Stimulated activated CD4-positive, alpha-beta T cell treated with anti-CD3 and anti-CD28 coated beads, TNF-alpha, amount 100 ng/mL, for 24 hours (primary cell): ENCODE measurements at regions not wholly inside any gene's neighbourhood (a gene's known extent, or its start where the extent isn't known, plus 50 kb on each side); places are given as distances from the start of the nearest gene placed in this dataset.

Experiments
- DNase-seq, 3 experiments: peaks; one replicate each; pipeline ENCODE4 v3.0.0-alpha.2; 2020; ENCODE audit warnings: low read depth in 3 of 3

- DNase-seq: no peak
Measured at GRCh38 chr5:6195711-6196358, 182.5 kb downstream of the MED10 start.

DNA sequence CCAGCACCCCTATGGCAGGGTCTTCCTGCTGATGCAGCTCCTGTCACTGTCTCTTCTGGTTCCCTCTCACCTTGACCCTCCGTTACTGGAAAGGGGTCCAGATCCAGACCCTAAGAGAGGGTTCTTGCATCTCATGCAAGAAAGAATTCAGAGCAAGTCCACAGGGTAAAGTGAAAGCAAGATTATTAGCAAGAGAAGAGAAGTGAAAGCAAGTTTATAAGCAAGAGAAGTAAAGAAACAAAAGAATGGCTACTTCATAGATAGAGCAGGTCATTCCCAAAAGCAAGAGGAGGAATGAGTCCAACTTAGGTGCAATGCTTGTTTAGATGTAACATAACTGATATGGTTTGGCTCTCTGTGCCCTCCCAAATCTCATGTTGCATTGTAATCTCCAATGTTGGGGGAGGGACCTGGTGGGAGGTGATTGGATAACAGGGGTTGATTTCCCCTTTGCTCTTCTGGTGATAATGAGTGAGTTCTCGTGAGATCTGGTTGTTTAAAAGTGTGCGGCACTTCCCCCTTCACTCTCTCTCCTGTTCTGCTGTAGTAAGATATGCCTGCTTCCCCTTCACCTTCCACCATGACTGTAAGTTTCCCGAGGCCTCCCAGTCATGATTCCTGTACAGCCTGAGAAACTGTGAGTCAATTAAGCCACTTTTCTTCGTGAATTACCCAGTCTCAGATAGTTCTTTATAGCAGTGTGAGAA is 183.3 kb downstream of the MED10 start:
- DNase-seq: no peak

GRCh38 chr5:6194261-6194875 is 184.0 kb downstream of the MED10 start:
- DNase-seq: no peak

DNA sequence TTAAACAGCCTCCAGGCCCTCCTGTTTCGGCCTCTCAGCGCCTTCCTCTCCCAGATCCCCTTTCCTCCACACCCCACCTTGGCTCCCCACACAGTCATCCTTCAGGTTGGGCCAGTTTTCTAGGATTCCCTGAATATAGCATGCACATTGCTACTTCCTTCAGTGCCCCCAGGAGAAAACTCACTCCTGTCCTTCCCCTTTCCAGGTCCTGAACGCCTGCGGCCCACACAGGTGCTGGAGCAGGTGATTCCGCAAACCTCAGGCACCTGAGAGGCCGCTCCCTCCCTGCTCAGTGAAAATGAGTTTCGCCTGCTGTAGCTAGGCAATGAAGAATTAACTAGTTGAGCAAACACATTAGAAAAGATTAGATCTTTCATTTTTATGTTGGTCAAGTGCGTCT is 185.0 kb downstream of the MED10 start:
- no peak for DNase-seq

- no peak for DNase-seq
Measured at GRCh38 chr5:6190838-6191237, 187.5 kb downstream of the MED10 start.

DNA sequence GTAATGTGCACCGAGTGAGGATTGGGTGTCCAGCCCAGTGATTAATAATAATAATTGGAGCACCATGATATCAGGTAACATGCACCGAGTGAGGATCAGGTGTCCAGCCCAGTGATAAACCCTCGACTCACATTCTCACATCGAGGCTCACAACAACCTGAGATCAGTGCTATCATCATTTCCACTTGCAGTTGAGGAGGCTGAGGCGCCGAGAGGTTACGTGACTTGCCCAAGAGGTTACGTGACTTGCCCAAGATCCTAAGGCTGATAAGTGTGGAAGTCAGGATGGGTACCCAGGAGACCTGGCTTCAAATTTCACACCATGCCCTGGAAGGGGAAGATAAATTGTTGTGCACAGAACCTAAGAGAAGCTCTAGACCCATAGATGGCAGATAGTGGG is 189.4 kb downstream of the MED10 start:
- no peak for DNase-seq

- DNase-seq: no peak
Measured at GRCh38 chr5:6188344-6188743, 190.0 kb downstream of the MED10 start.

DNA sequence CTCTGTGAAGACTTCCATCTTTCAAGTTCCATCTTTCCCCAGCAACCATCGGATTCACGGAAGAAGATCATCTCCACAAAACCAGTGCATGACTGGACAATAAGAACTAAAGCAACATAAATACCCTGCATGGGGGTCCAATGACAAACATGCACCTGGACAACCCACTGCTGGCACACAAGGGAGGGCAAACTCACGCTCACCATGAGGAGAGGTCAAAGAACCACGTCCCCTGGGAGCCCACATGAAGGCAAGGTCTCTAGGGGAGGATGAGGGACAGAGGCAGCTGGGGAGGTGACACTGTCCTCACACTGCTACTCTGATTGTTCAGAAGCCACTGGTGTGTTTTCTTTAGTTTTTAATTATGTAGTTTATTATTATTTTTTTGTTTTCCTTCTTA is 190.8 kb downstream of the MED10 start:
- DNase-seq: no peak

GRCh38 chr5:6185574-6185973 is 192.8 kb downstream of the MED10 start:
- DNase-seq: no peak

DNA sequence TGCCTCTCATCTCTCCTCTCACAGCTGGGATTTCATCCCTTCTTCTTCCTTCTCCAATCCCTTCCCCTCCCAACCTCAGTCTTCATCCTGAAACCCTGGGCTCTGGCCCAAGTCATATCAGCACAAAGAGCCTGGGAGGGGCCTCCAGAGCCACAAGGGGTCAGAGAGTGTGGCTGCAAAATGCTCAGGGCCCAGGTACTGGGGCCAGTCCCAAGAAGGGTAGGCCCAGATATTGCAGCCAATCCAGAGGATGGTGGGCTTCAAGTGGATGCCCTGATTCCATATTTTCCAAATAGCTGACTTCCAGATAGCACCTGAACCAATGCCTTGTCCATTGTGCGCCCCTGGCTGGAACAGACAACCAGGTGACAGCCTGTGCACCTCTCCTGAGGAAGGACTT is 193.9 kb downstream of the MED10 start:
- no peak for DNase-seq

GRCh38 chr5:6183391-6184390 is 194.7 kb downstream of the MED10 start:
- DNase-seq: no peak

DNA sequence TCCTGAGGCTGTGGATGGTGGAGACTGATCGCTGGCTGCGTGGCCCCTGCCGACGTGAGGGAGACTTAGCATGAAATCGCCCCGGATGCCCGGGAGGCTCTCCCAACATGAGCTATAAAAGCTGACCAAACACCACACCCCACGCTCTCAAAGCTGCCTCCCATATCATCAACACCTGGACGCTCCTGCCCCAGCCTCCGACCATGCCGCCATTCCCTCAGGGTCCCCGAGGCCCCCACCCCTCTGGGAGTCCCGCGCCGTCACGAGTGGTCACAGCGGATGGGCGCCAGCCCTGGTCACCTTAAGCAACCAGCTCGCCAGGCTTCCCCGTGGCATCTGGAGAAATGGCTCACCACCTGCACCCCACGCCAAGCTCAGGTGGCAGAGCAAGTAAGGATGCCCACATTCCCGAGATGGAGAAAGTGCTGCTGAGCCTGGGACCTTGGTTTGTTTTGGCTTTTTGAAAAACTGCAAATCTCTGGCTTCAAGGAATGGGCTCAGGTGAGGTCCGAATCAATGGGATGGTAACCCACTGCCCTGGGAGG is 196.0 kb downstream of the MED10 start:
- DNase-seq: no peak

GRCh38 chr5:6181871-6182270 is 196.5 kb downstream of the MED10 start:
- DNase-seq: no peak

DNA sequence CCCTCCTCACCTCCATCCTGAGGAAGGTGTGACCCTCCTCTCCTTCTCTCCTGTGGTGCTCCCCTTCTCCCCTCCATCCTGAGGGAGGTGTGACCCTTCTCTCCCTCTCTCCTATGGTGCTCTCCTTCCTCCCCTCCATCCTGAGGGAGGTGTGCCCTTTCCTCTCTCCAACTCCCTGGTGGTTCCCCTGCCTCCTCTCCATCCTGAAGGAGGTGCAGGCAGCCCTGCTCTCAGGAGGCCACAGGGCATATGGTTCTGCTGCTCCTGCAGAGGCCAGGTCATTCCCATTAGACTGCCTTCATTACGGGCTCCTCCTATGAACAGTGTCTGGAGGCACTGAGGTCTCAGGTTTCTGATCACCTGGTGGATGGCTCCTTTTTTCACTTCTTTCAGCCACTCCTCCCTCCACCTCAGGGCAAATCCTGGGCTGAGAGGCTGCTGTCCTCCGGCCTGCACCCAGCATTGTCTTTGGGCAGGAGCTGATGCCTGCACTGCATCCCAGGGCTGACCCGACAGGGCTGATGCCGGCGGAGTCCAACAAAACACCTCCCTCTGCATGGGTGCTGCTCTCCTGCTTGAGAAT is 197.1 kb downstream of the MED10 start:
- DNase-seq: no peak

DNA sequence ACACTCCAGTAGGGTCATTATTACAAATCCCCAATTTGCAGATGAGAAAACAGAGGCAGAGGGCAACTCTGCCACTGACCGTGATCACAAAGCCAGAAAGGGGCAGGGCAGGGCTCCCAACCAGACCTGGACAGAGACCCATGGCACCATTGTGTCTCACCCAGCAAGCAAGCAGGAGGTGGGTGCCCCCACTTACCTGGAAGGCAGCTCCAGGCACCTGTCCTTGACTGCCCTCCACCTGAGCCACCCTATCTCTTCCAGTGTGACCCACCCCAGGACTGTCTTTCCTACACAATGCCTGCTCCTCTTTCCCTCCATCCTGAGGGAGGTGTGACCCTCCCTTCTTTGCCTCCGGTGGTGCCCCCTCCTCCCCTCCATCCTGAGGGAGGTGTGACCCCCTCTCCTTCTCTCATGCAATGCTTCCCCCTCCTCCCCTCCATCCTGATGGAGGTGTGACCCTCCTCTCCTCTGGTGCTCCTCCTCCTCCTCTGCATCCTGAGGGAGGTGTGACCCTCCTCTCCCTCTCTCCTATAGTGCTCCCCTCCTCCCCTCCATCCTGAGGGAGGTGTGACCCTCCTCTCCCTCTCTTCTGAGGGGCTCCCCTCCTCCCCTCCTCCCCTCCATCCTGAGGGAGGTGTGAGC is 198.0 kb downstream of the MED10 start:
- DNase-seq: no peak

DNA sequence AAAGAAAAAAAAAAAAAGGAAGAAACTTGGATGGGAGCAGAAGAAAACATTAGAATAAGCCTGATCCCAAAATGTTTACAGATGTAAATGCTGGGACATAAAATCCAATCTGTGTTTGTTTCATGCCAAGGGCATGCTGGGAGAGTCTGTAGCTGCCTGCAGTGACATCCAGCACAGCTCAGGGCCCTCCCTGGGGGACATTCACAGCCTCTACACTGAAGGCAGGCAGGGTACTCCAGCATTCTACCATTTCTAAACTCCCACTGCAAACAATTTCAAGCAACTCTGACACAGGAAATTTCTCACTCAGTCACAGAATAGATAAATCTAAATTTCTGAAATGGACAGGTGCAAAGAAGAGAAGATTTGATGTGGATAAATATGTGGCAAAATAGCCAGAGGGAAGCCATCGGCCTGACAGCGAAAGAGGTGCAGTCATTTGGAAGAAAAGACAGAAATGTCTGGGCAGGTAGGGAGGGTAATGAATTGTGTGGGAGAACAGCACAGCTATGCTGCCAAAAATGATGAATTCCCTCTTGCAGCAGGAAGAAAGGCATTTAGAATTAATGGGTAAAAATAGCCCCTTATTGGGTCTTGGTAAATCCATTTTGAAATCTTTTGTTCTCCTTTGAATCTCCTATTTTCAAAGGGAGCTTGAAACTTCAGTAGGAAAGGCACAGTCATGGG is 199.4 kb downstream of the MED10 start:
- DNase-seq: no peak

DNA sequence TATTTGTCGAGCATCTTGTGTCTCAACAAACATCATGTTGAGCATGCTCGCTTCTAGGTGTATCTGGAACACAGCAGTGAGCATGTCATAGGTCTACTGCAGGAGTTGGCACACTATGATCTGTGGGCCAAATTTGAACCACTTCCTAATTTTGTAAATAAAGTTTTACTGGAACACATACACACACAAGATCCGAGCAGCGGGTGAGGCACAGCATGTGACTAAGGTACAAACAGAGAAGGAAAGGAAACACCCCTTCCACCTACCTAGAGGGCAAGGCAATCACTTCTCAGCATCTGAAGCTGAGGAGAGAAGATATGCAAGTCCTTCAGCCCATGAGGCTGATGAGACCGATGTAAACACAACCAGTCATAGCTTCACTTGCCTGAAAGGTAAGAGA is 200.4 kb downstream of the MED10 start:
- no peak for DNase-seq

DNA sequence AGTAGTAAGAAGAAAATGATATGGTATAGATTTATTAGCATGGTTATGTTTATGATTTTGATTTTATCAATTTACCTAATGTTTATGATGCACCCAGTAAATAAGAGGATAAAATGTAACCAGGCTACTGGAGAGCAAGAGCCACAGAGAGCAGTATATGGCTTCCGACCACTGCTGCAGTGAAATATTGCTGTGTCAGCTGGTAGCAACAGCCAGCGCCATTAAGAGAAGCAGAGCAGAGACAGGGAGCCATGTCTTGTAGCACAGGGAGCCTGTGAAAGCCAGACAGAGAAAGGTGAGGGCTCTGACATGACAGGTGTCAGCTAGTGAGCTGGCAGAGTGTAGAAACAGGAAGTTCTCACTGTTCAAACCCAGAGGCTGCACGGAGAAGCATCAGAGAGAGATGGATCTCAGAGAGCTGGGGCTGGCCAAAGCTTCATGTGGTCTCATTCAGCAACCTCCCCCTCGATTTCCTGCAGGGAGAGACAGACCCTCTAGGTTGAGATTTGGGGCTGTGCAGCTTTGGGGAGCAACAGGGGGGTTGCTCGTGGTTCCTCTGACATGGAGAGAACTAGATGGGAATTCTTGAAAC is 202.1 kb downstream of the MED10 start:
- no peak for DNase-seq

DNA sequence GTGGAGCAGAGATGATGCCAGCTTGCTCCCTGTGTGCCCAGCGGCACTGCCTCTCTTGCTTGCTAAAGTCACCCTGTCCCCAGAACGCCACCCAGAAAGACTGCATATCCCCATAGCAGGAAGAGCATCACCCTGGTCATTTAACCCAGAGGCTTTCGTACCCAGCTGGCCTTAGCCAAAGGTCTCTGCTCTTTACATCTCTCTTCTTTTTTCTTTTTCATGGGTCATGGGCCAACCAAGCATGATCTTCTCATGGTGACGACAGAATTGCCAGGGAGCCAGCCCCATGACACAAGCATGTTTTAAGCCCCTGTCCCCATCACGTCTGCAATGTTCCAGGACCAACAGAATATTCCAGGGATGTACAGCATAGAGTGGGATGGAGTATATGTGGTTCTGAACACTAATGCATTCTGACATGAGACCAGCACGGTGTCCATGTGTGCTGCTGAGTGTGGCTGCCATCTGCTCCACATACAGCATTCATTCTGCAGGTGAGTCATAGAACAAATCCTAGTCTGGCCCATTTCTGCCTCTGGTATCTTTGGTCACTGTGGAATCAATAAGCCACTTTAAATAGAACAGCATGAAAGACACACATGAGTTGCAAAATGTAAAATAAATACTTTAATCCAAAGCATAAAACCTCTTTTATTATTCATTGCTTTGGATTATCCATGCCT is 203.0 kb downstream of the MED10 start:
- DNase-seq: no peak
